ENCODE measurements at regions not wholly inside any gene's neighbourhood (a gene's known extent, or its start where the extent isn't known, plus 50 kb on each side); places are given as distances from the start of the nearest gene placed in this dataset.
"Not testable (repeated sequence)": the region's sequence is repeated elsewhere in the genome, so short reads cannot be mapped to it uniquely, and the experiment has no call there.

GRCh38 chr2:147420947-147421675 is 423.7 kb upstream of the ACVR2A start:
- no peak for DNase-seq (ENCODE audit: low read depth in 2 of 2)

- DNase-seq (ENCODE audit: low read depth in 2 of 2): no peak
Observed at GRCh38 chr2:147420517-147420916, 424.3 kb upstream of the ACVR2A start.

- no peak for DNase-seq (ENCODE audit: low read depth in 2 of 2)
Observed at GRCh38 chr2:147416099-147416498, 428.7 kb upstream of the ACVR2A start.

GRCh38 chr2:147414656-147415055 is 430.2 kb upstream of the ACVR2A start:
- DNase-seq (ENCODE audit: low read depth in 2 of 2): not testable (repeated sequence)

- no peak for DNase-seq (ENCODE audit: low read depth in 2 of 2)
Observed at GRCh38 chr2:147408357-147408756, 436.5 kb upstream of the ACVR2A start.

- no peak for DNase-seq (ENCODE audit: low read depth in 2 of 2)
Observed at GRCh38 chr2:147405651-147406050, 439.2 kb upstream of the ACVR2A start.

- no peak for DNase-seq (ENCODE audit: low read depth in 2 of 2)
Observed at GRCh38 chr2:147398996-147399395, 445.8 kb upstream of the ACVR2A start.

GRCh38 chr2:147398301-147398700 is 446.5 kb upstream of the ACVR2A start:
- DNase-seq (ENCODE audit: low read depth in 2 of 2): no peak

- no peak for DNase-seq (ENCODE audit: low read depth in 2 of 2)
Observed at GRCh38 chr2:147396890-147397289, 447.9 kb upstream of the ACVR2A start.

GRCh38 chr2:147394179-147394790 is 450.5 kb upstream of the ACVR2A start:
- no peak for DNase-seq (ENCODE audit: low read depth in 2 of 2)

- no peak for DNase-seq (ENCODE audit: low read depth in 2 of 2)
Observed at GRCh38 chr2:147392180-147392579, 452.6 kb upstream of the ACVR2A start.

GRCh38 chr2:147390475-147390874 is 454.4 kb upstream of the ACVR2A start:
- DNase-seq (ENCODE audit: low read depth in 2 of 2): no peak

- no peak for DNase-seq (ENCODE audit: low read depth in 2 of 2)
Observed at GRCh38 chr2:147389218-147389617, 455.6 kb upstream of the ACVR2A start.

- DNase-seq (ENCODE audit: low read depth in 2 of 2): no peak
Observed at GRCh38 chr2:147388217-147388616, 456.6 kb upstream of the ACVR2A start.

- DNase-seq (ENCODE audit: low read depth in 2 of 2): no peak
Observed at GRCh38 chr2:147386284-147386683, 458.5 kb upstream of the ACVR2A start.

- no peak for DNase-seq (ENCODE audit: low read depth in 2 of 2)
Observed at GRCh38 chr2:147385600-147385999, 459.2 kb upstream of the ACVR2A start.

- DNase-seq (ENCODE audit: low read depth in 2 of 2): no peak
Observed at GRCh38 chr2:147384659-147385058, 460.2 kb upstream of the ACVR2A start.

GRCh38 chr2:147382322-147382948 is 462.4 kb upstream of the ACVR2A start:
- no peak for DNase-seq (ENCODE audit: low read depth in 2 of 2)

- DNase-seq (ENCODE audit: low read depth in 2 of 2): no peak
Observed at GRCh38 chr2:147378403-147378802, 466.4 kb upstream of the ACVR2A start.

- no peak for DNase-seq (ENCODE audit: low read depth in 2 of 2)
Observed at GRCh38 chr2:147375073-147375472, 469.8 kb upstream of the ACVR2A start.

- DNase-seq (ENCODE audit: low read depth in 2 of 2): peak; percentile 3 to 5
Observed at GRCh38 chr2:147374423-147374811, 470.4 kb upstream of the ACVR2A start.

- peak in 1 of 2 experiments; percentile 5 for DNase-seq (ENCODE audit: low read depth in 2 of 2)
Observed at GRCh38 chr2:147373800-147374422, 470.9 kb upstream of the ACVR2A start.

- no peak for DNase-seq (ENCODE audit: low read depth in 2 of 2)
Observed at GRCh38 chr2:147368306-147368705, 476.5 kb upstream of the ACVR2A start.
